Calu3 (cell line): ENCODE measurements at regions not wholly inside any gene's neighbourhood (a gene's known extent, or its start where the extent isn't known, plus 50 kb on each side); places are given as distances from the start of the nearest gene placed in this dataset.

Source experiments
- BruUV-seq: library from RNA; stranded (reverse); fragments of 400-500 nt; replicated peaks from 2 replicates; lab custom pipeline; 2021; lab: Mats Ljungman, UMichigan
- CTCF ChIA-PET: fragments of 300-600 bp; sonication (Branson Sonifier 250); formaldehyde crosslinking; loops from one replicate; lab custom pipeline; 2022; ENCODE audit warnings: antibody characterized with exemption; lab: Charles Lee
- DNase-seq: peaks from one replicate; pipeline ENCODE4 v3.0.0; 2022
- H3K27ac Mint-ChIP-seq: one replicate; pipeline ENCODE4 v1.8.0; 2022; ENCODE audit warnings: mixed read lengths; ENCODE audit not compliant: unreplicated experiment
- H3K27me3 Mint-ChIP-seq: one replicate; pipeline ENCODE4 v1.8.0; 2022; ENCODE audit warnings: mixed read lengths; ENCODE audit not compliant: unreplicated experiment
- H3K36me3 Mint-ChIP-seq: one replicate; pipeline ENCODE4 v1.8.0; 2022; ENCODE audit warnings: mild to moderate bottlenecking, moderate library complexity, mixed read lengths; ENCODE audit not compliant: insufficient read depth, unreplicated experiment
- H3K4me1 Mint-ChIP-seq: one replicate; pipeline ENCODE4 v1.8.0; 2022; ENCODE audit warnings: mild to moderate bottlenecking, low read depth, mixed read lengths; ENCODE audit not compliant: unreplicated experiment
- H3K4me3 Mint-ChIP-seq: one replicate; pipeline ENCODE4 v1.8.0; 2022; ENCODE audit warnings: mild to moderate bottlenecking, low read depth, moderate library complexity, mixed read lengths; ENCODE audit not compliant: unreplicated experiment
- H3K9me3 Mint-ChIP-seq: one replicate; pipeline ENCODE4 v1.8.0; 2022; ENCODE audit warnings: low read depth, mixed read lengths; ENCODE audit not compliant: unreplicated experiment
- intact Hi-C: fragments of 100-400 bp; cut with micrococcal nuclease; formaldehyde crosslinking; loops from one replicate; pipeline ENCODE4 v1.10.0; 2022; ENCODE audit not compliant: unreplicated experiment
- TF ChIP-seq, protein P1 (sequence below): fragments of 200-600 bp; IDR thresholded peaks from one replicate; pipeline ENCODE4 v1.8.0; 2022; ENCODE audit warnings: antibody characterized with exemption; ENCODE audit not compliant: unreplicated experiment

DNA sequence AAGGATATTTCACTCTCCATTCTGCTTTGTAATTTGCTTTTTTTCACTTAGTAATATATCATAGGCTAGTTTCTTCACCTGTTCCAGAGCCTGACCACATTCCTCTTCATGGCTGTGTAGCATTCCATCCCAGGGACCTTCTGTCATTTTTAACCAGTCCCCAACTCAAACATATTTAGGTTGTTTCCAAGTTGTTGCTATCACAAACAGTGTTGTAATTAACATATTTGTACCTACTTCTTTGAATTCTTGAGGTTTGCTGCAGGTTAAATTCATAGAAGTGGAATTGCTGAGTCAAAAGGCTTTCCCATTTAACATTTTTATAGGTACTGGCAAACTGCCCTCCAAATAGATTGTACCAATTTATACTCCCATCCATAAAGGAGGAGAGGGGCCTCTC lies 65.1 kb upstream of the MED9 start:
- CTCF ChIA-PET = interaction anchor here (1.3 kb wide), 1 partner anchor 25 kb away, joined by 3 read pairs; no protein-coding TSS in a partner anchor
- H3K9me3 Mint-ChIP-seq = peaks cover 5% of the 10 kb centered on the region
- intact Hi-C loops = no loop called here
- no peak for DNase-seq
- peaks cover 5% of the 10 kb centered on the region for H3K36me3 Mint-ChIP-seq
- H3K4me3 Mint-ChIP-seq = no peak overlapping the region
- peaks cover 37% of the 10 kb centered on the region for H3K27me3 Mint-ChIP-seq
- TF ChIP-seq, protein P1, sequence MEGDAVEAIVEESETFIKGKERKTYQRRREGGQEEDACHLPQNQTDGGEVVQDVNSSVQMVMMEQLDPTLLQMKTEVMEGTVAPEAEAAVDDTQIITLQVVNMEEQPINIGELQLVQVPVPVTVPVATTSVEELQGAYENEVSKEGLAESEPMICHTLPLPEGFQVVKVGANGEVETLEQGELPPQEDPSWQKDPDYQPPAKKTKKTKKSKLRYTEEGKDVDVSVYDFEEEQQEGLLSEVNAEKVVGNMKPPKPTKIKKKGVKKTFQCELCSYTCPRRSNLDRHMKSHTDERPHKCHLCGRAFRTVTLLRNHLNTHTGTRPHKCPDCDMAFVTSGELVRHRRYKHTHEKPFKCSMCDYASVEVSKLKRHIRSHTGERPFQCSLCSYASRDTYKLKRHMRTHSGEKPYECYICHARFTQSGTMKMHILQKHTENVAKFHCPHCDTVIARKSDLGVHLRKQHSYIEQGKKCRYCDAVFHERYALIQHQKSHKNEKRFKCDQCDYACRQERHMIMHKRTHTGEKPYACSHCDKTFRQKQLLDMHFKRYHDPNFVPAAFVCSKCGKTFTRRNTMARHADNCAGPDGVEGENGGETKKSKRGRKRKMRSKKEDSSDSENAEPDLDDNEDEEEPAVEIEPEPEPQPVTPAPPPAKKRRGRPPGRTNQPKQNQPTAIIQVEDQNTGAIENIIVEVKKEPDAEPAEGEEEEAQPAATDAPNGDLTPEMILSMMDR = no peak
- H3K4me1 Mint-ChIP-seq = peaks cover 47% of the 10 kb centered on the region
- no peak overlapping the region for H3K27ac Mint-ChIP-seq
- no TSS peak for BruUV-seq

- no peak overlapping the region for H3K27ac Mint-ChIP-seq
Observed at GRCh38 chr17:17412326-17412725, 64.5 kb upstream of the MED9 start.

DNA sequence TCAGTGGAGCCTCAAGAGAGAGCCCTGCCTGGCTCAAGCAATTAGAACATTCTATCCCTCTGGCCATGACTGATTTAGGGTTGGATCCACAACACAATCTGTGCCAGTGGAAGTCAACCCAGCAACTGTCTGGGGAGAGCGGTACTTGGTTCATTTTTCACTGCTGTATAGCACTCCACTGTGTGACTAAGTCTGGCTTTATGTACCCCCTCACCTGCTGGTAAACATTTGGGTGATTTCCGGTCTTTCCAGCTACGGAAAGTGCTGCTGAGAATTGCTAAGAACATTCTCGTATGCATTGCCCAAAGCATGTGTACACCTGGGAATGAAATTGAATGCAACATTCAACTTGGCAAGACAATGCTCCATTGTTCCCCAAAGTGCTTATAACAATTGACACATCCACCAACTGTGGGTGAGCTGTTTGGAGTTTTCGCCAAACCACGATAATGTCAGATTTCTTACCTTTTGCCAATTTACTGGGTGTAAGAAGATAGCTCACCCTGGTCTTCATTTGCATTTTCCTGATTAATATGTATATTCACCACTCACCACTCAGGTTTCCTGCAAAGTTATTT lies 63.5 kb upstream of the MED9 start:
- no peak overlapping the region for H3K27ac Mint-ChIP-seq
- TF ChIP-seq, protein P1 = no peak
- BruUV-seq = no TSS peak
- no peak overlapping the region for H3K4me3 Mint-ChIP-seq
- H3K27me3 Mint-ChIP-seq = peaks cover 21% of the 10 kb centered on the region
- no peak for DNase-seq
- CTCF ChIA-PET = no interaction called here
- no peaks in the 10 kb centered on the region for H3K36me3 Mint-ChIP-seq
- peaks cover 3% of the 10 kb centered on the region for H3K9me3 Mint-ChIP-seq
- intact Hi-C loops = no loop called here
- H3K4me1 Mint-ChIP-seq = peaks cover 35% of the 10 kb centered on the region

More at GRCh38 chr17:17412326-17412725, 64.5 kb upstream of the MED9 start:
- DNase-seq = peak; percentile 6
- TF ChIP-seq, protein P1 = no peak
- Mint-ChIP-seq H3K4me1 (peaks cover 44% of the 10 kb centered on the region), H3K27me3 (peaks cover 30% of the 10 kb centered on the region), H3K36me3 (peaks cover under 1% of the 10 kb centered on the region), H3K4me3 (no peak overlapping the region), H3K9me3 (peaks cover 5% of the 10 kb centered on the region)
- intact Hi-C loops = no loop called here
- CTCF ChIA-PET = interaction anchor here (1.3 kb wide), 1 partner anchor 24 kb away, joined by 3 read pairs; no protein-coding TSS in a partner anchor
- BruUV-seq = no TSS peak

DNA sequence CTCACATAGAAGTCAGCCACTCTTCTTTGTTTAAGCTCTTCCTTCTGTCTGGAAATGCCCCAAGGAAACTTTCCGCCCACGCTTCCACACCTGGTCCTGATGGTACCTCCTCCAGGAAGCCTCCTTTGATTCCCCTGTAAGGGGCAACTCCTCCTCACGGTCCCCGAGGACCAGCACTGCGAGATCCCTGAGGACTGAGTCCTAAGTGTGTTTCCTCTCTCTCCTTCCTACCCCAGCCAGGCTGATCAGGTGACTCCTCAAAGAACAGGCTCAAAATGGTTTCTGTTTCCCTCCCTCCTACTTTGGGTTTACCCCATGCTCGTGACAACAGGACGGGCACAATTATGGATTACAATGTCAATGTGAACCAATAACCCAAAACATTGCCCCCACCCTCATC lies 63.0 kb upstream of the MED9 start:
- Mint-ChIP-seq H3K4me3 (no peak overlapping the region), H3K4me1 (peaks cover 30% of the 10 kb centered on the region), H3K27ac (no peak overlapping the region), H3K36me3 (no peaks in the 10 kb centered on the region), H3K27me3 (peaks cover 16% of the 10 kb centered on the region), H3K9me3 (peaks cover 3% of the 10 kb centered on the region)
- TF ChIP-seq, protein P1 = no peak
- no TSS peak for BruUV-seq
- CTCF ChIA-PET = no interaction called here
- no peak for DNase-seq
- intact Hi-C loops = no loop called here
